T-cell (primary cell): ENCODE measurements at regions not wholly inside any gene's neighbourhood (a gene's known extent, or its start where the extent isn't known, plus 50 kb on each side); places are given as distances from the start of the nearest gene placed in this dataset.

Source experiments
- ATAC-seq, 4 experiments: fragments of 200-7000 bp in 3 of 4; fragments of 150-1000 bp in 1 of 4; cut with Tn5 transposase; replicated peaks in 1 of 4; 1 replicate in 3 of 4; 2 replicates in 1 of 4; pipeline ENCODE4 v1.10.0; 2021; ENCODE audit warnings: moderate library complexity in 3 of 4, mild to moderate bottlenecking in 2 of 4, moderate number of reproducible peaks in 1 of 4
- CTCF ChIA-PET, 2 donors: fragments of 300-600 bp; sonication (Branson Sonifier 250); formaldehyde crosslinking; loops; one replicate each; lab custom pipeline; 2022; ENCODE audit warnings: antibody characterized with exemption in 2 of 2; lab: Charles Lee
- POLR2A ChIA-PET, 2 donors: fragments of 300-600 bp; sonication (Branson Sonifier 250); formaldehyde crosslinking; loops; one replicate each; lab custom pipeline; 2022; ENCODE audit warnings: antibody characterized with exemption in 2 of 2; lab: Charles Lee
- DNase-seq, 35 experiments: peaks; one replicate each; pipeline versions ENCODE4 v3.0.0 to v3.0.0-alpha.2; 2013 to 2023
- H3K27ac ChIP-seq: one replicate; pipeline ENCODE4 v1.5.1; 2013; ENCODE audit warnings: low read length
- H3K27me3 ChIP-seq, 2 experiments: replicated peaks in 1 of 2; 1 replicate in 1 of 2; 2 replicates in 1 of 2; pipeline versions ENCODE4 v1.6.1 to v1.7.0; 2013; ENCODE audit warnings: low read length in 1 of 2, mixed read lengths in 1 of 2; ENCODE audit not compliant: control insufficient read depth in 2 of 2, insufficient read depth in 2 of 2; ENCODE audit errors: extremely low read depth in 1 of 2
- H3K36me3 ChIP-seq, 2 donors: 1 replicate in 1 of 2; 2 replicates in 1 of 2; pipeline versions ENCODE4 v1.6.1 to v1.7.0; 2013; ENCODE audit warnings: low read length in 1 of 2; ENCODE audit not compliant: control insufficient read depth in 2 of 2, insufficient read depth in 1 of 2; ENCODE audit errors: extremely low read depth in 1 of 2
- H3K4me1 ChIP-seq, 2 experiments: 1 replicate in 1 of 2; 2 replicates in 1 of 2; pipeline versions ENCODE4 v1.6.1 to v1.7.0; 2013; ENCODE audit warnings: low read length in 2 of 2, mixed read lengths in 1 of 2; ENCODE audit not compliant: insufficient read depth in 2 of 2, control insufficient read depth in 1 of 2; ENCODE audit errors: extremely low read depth in 1 of 2
- H3K4me3 ChIP-seq, 2 donors: 1 replicate in 1 of 2; 2 replicates in 1 of 2; pipeline versions ENCODE4 v1.5.1 to v1.7.0; 2013; ENCODE audit warnings: mild to moderate bottlenecking in 2 of 2, low read length in 1 of 2, moderate library complexity in 1 of 2; ENCODE audit not compliant: control insufficient read depth in 1 of 2; ENCODE audit errors: extremely low read depth in 1 of 2
- H3K9me3 ChIP-seq: 2 replicates; pipeline ENCODE4 v1.7.0; 2013
- H3K27ac Mint-ChIP-seq, 2 donors: one replicate each; pipeline ENCODE4 v1.8.0; 2020 to 2021; ENCODE audit warnings: mild to moderate bottlenecking in 2 of 2, mixed read lengths in 2 of 2
- H3K27me3 Mint-ChIP-seq, 2 donors: one replicate each; pipeline ENCODE4 v1.8.0; 2021 to 2022; ENCODE audit warnings: mixed read lengths in 2 of 2
- H3K36me3 Mint-ChIP-seq: one replicate; pipeline ENCODE4 v1.8.0; 2021; ENCODE audit warnings: mixed read lengths
- H3K4me1 Mint-ChIP-seq, 3 donors: one replicate each; pipeline ENCODE4 v1.8.0; 2020 to 2022; ENCODE audit warnings: mixed read lengths in 3 of 3, mild to moderate bottlenecking in 1 of 3
- H3K4me3 Mint-ChIP-seq, 3 donors: one replicate each; pipeline ENCODE4 v1.8.0; 2020 to 2022; ENCODE audit warnings: mild to moderate bottlenecking in 3 of 3, mixed read lengths in 3 of 3, moderate library complexity in 3 of 3
- H3K9me3 Mint-ChIP-seq, 3 donors: one replicate each; pipeline ENCODE4 v1.8.0; 2020 to 2022; ENCODE audit warnings: mixed read lengths in 3 of 3
- WGBS: methylation state at CpG from one replicate; pipeline ENCODE4 v1.1.5; 2013; ENCODE audit warnings: missing lambda C conversion rate; ENCODE audit not compliant: insufficient coverage; 5-methylcytosine and 5-hydroxymethylcytosine counted together

DNA sequence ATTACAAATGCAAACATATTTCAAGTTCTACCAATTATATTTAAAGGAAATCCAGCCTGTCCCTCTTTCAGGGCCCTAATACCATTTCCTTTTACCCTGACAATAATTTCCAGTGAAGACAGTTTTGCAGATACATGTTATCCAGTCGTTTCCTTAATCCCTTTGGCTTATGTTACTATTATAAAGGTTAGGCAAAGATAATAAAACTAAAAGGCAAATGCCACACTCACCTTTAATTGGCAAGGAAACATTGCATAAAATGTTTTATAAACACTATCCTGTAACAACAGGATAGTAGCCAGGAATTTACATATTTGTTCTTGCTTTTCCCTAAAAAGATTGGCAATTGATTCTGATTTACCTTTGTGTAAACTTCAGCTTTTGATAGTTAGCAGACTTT, 168.7 kb downstream of the AEBP2 start:
- DNase-seq, result no peak
- no peaks in the 10 kb centered on the region for H3K4me1 Mint-ChIP-seq
- POLR2A ChIA-PET, result no interaction called here

DNA sequence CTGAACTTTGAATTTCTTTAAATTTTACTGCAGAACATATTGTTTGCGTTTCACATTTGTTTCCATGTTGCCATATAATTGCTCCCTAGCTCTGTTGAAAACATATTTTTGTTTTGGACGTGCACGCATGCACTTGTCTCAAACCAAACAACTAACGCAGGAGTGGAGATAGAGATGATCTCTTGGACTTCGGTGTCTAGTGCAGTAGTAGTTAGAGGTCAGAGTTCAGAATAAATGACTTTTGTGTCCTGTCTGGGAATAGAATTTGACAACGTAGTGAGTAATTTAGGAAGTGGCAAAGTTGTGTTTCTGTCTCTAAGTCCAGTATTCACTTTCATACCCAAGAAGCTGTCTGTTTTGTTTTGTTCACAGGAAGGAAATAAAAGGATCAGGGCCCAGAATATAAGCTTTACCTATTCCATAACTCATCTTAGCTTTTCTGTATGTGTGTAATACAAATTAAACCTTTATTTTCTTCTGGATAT, 173.8 kb downstream of the AEBP2 start:
- CTCF ChIA-PET, result interaction anchor here in 1 of 2 donors (0.6 kb wide), 1 partner anchor 103 kb away, joined by 6 read pairs; no protein-coding TSS in a partner anchor
- H3K27ac ChIP-seq, result no peak overlapping the region
- Mint-ChIP-seq H3K4me1 (peaks cover 8 to 14% (median 11%) of the 10 kb centered on the region in 3 donors), H3K36me3 (peaks cover 32% of the 10 kb centered on the region), H3K9me3 (peaks cover 0 to 12% (median 7%) of the 10 kb centered on the region in 3 donors), H3K4me3 (no peak overlapping the region), H3K27ac (no peak overlapping the region), H3K27me3 (no peaks in the 10 kb centered on the region)
- WGBS, result no CpG with 5 or more reads among the region's 6 CpGs
- POLR2A ChIA-PET, result no interaction called here
- DNase-seq (no peak), ATAC-seq (no peak)
- no peaks in the 10 kb centered on the region for H3K36me3 ChIP-seq
- peaks cover 0 to 16% of the 10 kb centered on the region in 2 experiments for H3K4me1 ChIP-seq
- H3K4me3 ChIP-seq, result no peak overlapping the region
- no peaks in the 10 kb centered on the region for H3K27me3 ChIP-seq
- no peaks in the 10 kb centered on the region for H3K9me3 ChIP-seq

More for the DNA sequence above, 168.7 kb downstream of the AEBP2 start:
- ATAC-seq, result no peak
- no peaks in the 10 kb centered on the region for H3K9me3 ChIP-seq
- H3K9me3 Mint-ChIP-seq, result peaks cover 5 to 12% (median 7%) of the 10 kb centered on the region in 3 donors
- CTCF ChIA-PET, result no interaction called here
- H3K4me3 ChIP-seq, result no peak overlapping the region
- H3K4me1 ChIP-seq, result peaks cover 0 to 1% of the 10 kb centered on the region in 2 experiments
- H3K36me3 Mint-ChIP-seq, result peaks cover 38% of the 10 kb centered on the region
- no peaks in the 10 kb centered on the region for H3K27me3 Mint-ChIP-seq
- no CpG with 5 or more reads among the region's 1 CpG for WGBS
- no peak overlapping the region for H3K27ac Mint-ChIP-seq
- no peaks in the 10 kb centered on the region for H3K27me3 ChIP-seq
- H3K36me3 ChIP-seq, result no peaks in the 10 kb centered on the region
- no peak overlapping the region for H3K4me3 Mint-ChIP-seq
- no peak overlapping the region for H3K27ac ChIP-seq

DNA sequence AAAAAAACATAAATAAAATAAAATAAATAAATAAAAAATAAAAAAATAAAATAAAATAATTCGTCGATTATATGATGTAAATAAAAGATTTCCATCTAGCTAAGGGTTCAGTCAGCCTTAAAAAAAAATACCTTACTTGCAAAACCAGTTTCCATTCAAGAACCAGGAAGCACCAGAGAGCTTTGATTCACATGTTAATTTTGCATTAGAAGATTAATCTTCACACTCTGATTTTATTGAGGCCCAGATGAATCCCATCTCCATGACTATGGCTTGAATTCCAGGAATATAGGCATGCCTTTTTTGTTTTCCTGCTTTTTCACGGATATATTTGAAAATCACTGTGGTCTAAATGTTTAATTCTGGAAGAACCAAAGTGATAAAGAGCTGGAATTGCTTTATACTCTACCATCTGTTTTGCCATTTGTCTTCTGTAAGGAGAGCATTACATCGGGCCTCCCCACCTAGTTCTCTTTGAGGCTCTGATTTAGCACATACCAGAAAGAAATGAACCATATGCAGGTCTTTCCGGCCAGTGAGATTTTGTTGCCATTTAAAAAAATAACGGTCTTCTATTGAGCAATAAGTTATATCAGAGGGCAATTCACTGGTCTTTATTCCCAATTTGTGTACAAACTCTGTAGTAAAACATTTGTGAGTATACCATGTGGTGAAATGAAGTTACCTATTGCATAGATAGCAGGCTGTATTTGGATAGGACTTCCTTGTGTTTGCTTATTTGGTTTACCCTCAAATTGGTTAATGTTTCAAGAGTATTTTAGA, 175.5 kb downstream of the AEBP2 start:
- Histone ChIP-seq H3K9me3 (no peaks in the 10 kb centered on the region), H3K4me1 (peaks cover 0 to 16% of the 10 kb centered on the region in 2 experiments), H3K4me3 (no peak overlapping the region), H3K27ac (no peak overlapping the region), H3K27me3 (no peaks in the 10 kb centered on the region), H3K36me3 (no peaks in the 10 kb centered on the region)
- POLR2A ChIA-PET, result interaction anchor here in 1 of 2 donors (0.7 kb wide), 1 partner anchor 260 kb away, joined by 5 read pairs; no protein-coding TSS in a partner anchor
- 72% methylated on average over 2 of the region's 6 CpGs for WGBS
- Mint-ChIP-seq H3K4me3 (no peak overlapping the region), H3K9me3 (peaks cover 0 to 12% (median 7%) of the 10 kb centered on the region in 3 donors), H3K27ac (no peak overlapping the region), H3K27me3 (no peaks in the 10 kb centered on the region), H3K36me3 (peaks cover 31% of the 10 kb centered on the region), H3K4me1 (peaks cover 8 to 14% (median 11%) of the 10 kb centered on the region in 3 donors)
- ATAC-seq (no peak), DNase-seq (no peak)
- CTCF ChIA-PET, result no interaction called here

DNA sequence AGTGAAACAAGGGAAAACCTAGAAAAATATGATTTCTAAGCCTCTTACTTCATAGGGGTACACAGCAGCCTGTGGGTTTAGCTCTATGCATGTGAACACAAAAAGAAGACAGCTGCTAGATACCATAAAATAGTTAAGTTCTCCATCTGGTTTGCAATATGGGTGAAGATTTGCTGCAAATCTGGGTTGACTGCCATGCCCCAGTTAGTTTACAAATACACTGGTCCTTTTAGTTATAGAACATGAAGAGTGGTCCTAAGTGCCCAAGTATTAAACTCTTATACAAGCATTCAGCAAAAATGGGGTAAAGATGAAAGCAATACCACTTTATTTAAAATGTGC, 176.1 kb downstream of the AEBP2 start:
- Mint-ChIP-seq H3K27me3 (no peaks in the 10 kb centered on the region), H3K27ac (peak overlapping the region in 1 of 2 donors; percentile 1), H3K4me3 (no peak overlapping the region), H3K4me1 (peaks cover 8 to 14% (median 11%) of the 10 kb centered on the region in 3 donors), H3K9me3 (peaks cover 0 to 12% (median 7%) of the 10 kb centered on the region in 3 donors), H3K36me3 (peaks cover 26% of the 10 kb centered on the region)
- CTCF ChIA-PET, result no interaction called here
- H3K4me3 ChIP-seq, result no peak overlapping the region
- POLR2A ChIA-PET, result no interaction called here
- H3K4me1 ChIP-seq, result peaks cover 0 to 16% of the 10 kb centered on the region in 2 experiments
- H3K36me3 ChIP-seq, result no peaks in the 10 kb centered on the region
- DNase-seq (no peak), ATAC-seq (no peak)
- no peaks in the 10 kb centered on the region for H3K9me3 ChIP-seq
- H3K27ac ChIP-seq, result no peak overlapping the region
- peaks cover 0 to 3% of the 10 kb centered on the region in 2 experiments for H3K27me3 ChIP-seq

DNA sequence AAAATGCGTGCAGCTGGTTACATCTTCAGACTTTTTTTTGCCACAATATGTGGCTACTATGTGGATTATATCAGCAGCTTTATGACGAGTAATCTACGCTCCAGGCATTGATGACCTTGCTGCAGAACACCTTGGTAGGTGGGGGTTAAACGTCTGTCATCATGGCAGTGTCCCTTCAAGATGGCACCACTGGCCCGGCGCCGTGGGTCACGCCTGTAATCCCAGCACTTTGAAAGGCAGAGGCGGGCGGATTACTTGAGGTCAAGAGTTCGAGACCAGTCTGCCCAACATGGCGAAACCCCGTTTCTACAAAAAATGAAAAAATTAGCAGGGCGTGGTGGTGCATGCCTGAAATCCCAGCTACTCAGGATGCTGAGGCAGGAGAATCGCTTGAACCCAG, 177.5 kb downstream of the AEBP2 start:
- Histone ChIP-seq H3K4me3 (no peak overlapping the region), H3K36me3 (no peaks in the 10 kb centered on the region), H3K4me1 (peaks cover 0 to 16% of the 10 kb centered on the region in 2 experiments), H3K27me3 (peaks cover 0 to 3% of the 10 kb centered on the region in 2 experiments), H3K27ac (no peak overlapping the region), H3K9me3 (no peaks in the 10 kb centered on the region)
- Mint-ChIP-seq H3K9me3 (peaks cover 0 to 2% (median under 1%) of the 10 kb centered on the region in 3 donors), H3K27ac (no peak overlapping the region), H3K27me3 (no peaks in the 10 kb centered on the region), H3K36me3 (peaks cover 13% of the 10 kb centered on the region), H3K4me1 (peaks cover 8 to 14% (median 11%) of the 10 kb centered on the region in 3 donors), H3K4me3 (no peak overlapping the region)
- WGBS, result 95% methylated on average over 11 of the region's 15 CpGs
- CTCF ChIA-PET, result no interaction called here
- DNase-seq (no peak), ATAC-seq (no peak)
- POLR2A ChIA-PET, result no interaction called here

DNA sequence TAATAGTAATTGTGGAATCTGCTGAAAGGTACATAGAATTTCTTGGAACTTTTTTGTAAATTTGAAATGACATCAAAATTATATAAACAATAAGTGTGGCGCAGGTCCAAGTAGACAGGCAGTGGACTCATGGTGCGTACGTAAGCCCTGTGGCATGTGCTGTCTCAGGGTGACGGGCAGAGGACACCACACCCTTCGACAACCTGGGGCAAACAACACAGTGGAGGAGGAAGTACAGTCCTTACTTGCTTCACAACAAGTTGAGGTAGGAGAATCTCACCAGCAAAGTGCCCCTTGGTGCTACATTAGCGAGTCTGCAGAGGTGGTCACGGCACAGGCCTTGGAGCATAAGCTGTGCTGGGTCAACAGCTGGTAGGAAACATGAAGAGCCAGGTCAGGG, 180.9 kb downstream of the AEBP2 start:
- Mint-ChIP-seq H3K27me3 (no peaks in the 10 kb centered on the region), H3K4me1 (peaks cover 8 to 15% (median 9%) of the 10 kb centered on the region in 3 donors), H3K9me3 (no peaks in the 10 kb centered on the region), H3K4me3 (no peak overlapping the region), H3K36me3 (peaks cover 3% of the 10 kb centered on the region), H3K27ac (no peak overlapping the region)
- no peaks in the 10 kb centered on the region for H3K36me3 ChIP-seq
- CTCF ChIA-PET, result no interaction called here
- WGBS, result 83% methylated on average over 6 of the region's 7 CpGs
- POLR2A ChIA-PET, result no interaction called here
- H3K27ac ChIP-seq, result no peak overlapping the region
- DNase-seq (peak in 5 of 35 experiments; percentile 1 to 20 (median 7)), ATAC-seq (peak in 1 of 4 experiments; percentile 64)
- H3K4me3 ChIP-seq, result no peak overlapping the region
- peaks cover 0 to 20% of the 10 kb centered on the region in 2 experiments for H3K4me1 ChIP-seq
- peaks cover 0 to 3% of the 10 kb centered on the region in 2 experiments for H3K27me3 ChIP-seq
- H3K9me3 ChIP-seq, result no peaks in the 10 kb centered on the region
